T-cell (primary cell): ENCODE measurements at regions not wholly inside any gene's neighbourhood (a gene's known extent, or its start where the extent isn't known, plus 50 kb on each side); places are given as distances from the start of the nearest gene placed in this dataset.

Source experiments
- ATAC-seq, 4 experiments: fragments of 200-7000 bp in 3 of 4; fragments of 150-1000 bp in 1 of 4; cut with Tn5 transposase; replicated peaks in 1 of 4; 1 replicate in 3 of 4; 2 replicates in 1 of 4; pipeline ENCODE4 v1.10.0; 2021; ENCODE audit warnings: moderate library complexity in 3 of 4, mild to moderate bottlenecking in 2 of 4, moderate number of reproducible peaks in 1 of 4
- CTCF ChIA-PET, 2 donors: fragments of 300-600 bp; sonication (Branson Sonifier 250); formaldehyde crosslinking; loops; one replicate each; lab custom pipeline; 2022; ENCODE audit warnings: antibody characterized with exemption in 2 of 2; lab: Charles Lee
- POLR2A ChIA-PET, 2 donors: fragments of 300-600 bp; sonication (Branson Sonifier 250); formaldehyde crosslinking; loops; one replicate each; lab custom pipeline; 2022; ENCODE audit warnings: antibody characterized with exemption in 2 of 2; lab: Charles Lee
- DNase-seq, 35 experiments: peaks; one replicate each; pipeline versions ENCODE4 v3.0.0 to v3.0.0-alpha.2; 2013 to 2023
- H3K27ac ChIP-seq: one replicate; pipeline ENCODE4 v1.5.1; 2013; ENCODE audit warnings: low read length
- H3K27me3 ChIP-seq, 2 experiments: replicated peaks in 1 of 2; 1 replicate in 1 of 2; 2 replicates in 1 of 2; pipeline versions ENCODE4 v1.6.1 to v1.7.0; 2013; ENCODE audit warnings: low read length in 1 of 2, mixed read lengths in 1 of 2; ENCODE audit not compliant: control insufficient read depth in 2 of 2, insufficient read depth in 2 of 2; ENCODE audit errors: extremely low read depth in 1 of 2
- H3K36me3 ChIP-seq, 2 donors: 1 replicate in 1 of 2; 2 replicates in 1 of 2; pipeline versions ENCODE4 v1.6.1 to v1.7.0; 2013; ENCODE audit warnings: low read length in 1 of 2; ENCODE audit not compliant: control insufficient read depth in 2 of 2, insufficient read depth in 1 of 2; ENCODE audit errors: extremely low read depth in 1 of 2
- H3K4me1 ChIP-seq, 2 experiments: 1 replicate in 1 of 2; 2 replicates in 1 of 2; pipeline versions ENCODE4 v1.6.1 to v1.7.0; 2013; ENCODE audit warnings: low read length in 2 of 2, mixed read lengths in 1 of 2; ENCODE audit not compliant: insufficient read depth in 2 of 2, control insufficient read depth in 1 of 2; ENCODE audit errors: extremely low read depth in 1 of 2
- H3K4me3 ChIP-seq, 2 donors: 1 replicate in 1 of 2; 2 replicates in 1 of 2; pipeline versions ENCODE4 v1.5.1 to v1.7.0; 2013; ENCODE audit warnings: mild to moderate bottlenecking in 2 of 2, low read length in 1 of 2, moderate library complexity in 1 of 2; ENCODE audit not compliant: control insufficient read depth in 1 of 2; ENCODE audit errors: extremely low read depth in 1 of 2
- H3K9me3 ChIP-seq: 2 replicates; pipeline ENCODE4 v1.7.0; 2013
- H3K27ac Mint-ChIP-seq, 2 donors: one replicate each; pipeline ENCODE4 v1.8.0; 2020 to 2021; ENCODE audit warnings: mild to moderate bottlenecking in 2 of 2, mixed read lengths in 2 of 2
- H3K27me3 Mint-ChIP-seq, 2 donors: one replicate each; pipeline ENCODE4 v1.8.0; 2021 to 2022; ENCODE audit warnings: mixed read lengths in 2 of 2
- H3K36me3 Mint-ChIP-seq: one replicate; pipeline ENCODE4 v1.8.0; 2021; ENCODE audit warnings: mixed read lengths
- H3K4me1 Mint-ChIP-seq, 3 donors: one replicate each; pipeline ENCODE4 v1.8.0; 2020 to 2022; ENCODE audit warnings: mixed read lengths in 3 of 3, mild to moderate bottlenecking in 1 of 3
- H3K4me3 Mint-ChIP-seq, 3 donors: one replicate each; pipeline ENCODE4 v1.8.0; 2020 to 2022; ENCODE audit warnings: mild to moderate bottlenecking in 3 of 3, mixed read lengths in 3 of 3, moderate library complexity in 3 of 3
- H3K9me3 Mint-ChIP-seq, 3 donors: one replicate each; pipeline ENCODE4 v1.8.0; 2020 to 2022; ENCODE audit warnings: mixed read lengths in 3 of 3
- WGBS: methylation state at CpG from one replicate; pipeline ENCODE4 v1.1.5; 2013; ENCODE audit warnings: missing lambda C conversion rate; ENCODE audit not compliant: insufficient coverage; 5-methylcytosine and 5-hydroxymethylcytosine counted together

DNA sequence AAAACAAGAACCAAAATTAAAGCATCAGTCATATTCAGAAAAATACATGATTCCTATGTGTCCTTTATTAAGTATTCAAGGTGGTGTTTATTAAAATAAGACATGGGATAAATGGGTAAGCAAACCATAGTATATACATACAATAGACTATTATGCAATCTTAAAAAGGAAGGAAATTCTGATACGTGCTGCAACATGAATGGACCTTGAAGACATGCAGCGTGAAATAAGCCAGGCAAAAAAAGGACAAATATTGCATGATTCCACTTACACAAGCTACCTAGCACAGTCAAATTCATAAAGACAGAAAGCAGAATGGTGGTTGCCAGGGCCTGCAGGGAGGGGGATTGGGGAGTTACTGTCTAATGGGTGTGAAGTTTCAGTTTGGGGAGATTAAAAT is 127.7 kb downstream of the DMAC1 start:
- no CpG with 5 or more reads among the region's 2 CpGs for WGBS
- POLR2A ChIA-PET, result no interaction called here
- Histone ChIP-seq H3K36me3 (no peaks in the 10 kb centered on the region), H3K9me3 (no peaks in the 10 kb centered on the region), H3K4me1 (no peaks in the 10 kb centered on the region), H3K4me3 (no peak overlapping the region), H3K27me3 (no peaks in the 10 kb centered on the region), H3K27ac (no peak overlapping the region)
- CTCF ChIA-PET, result no interaction called here
- no peak for DNase-seq
- Mint-ChIP-seq H3K4me3 (no peak overlapping the region), H3K27ac (no peak overlapping the region), H3K27me3 (no peaks in the 10 kb centered on the region), H3K4me1 (no peaks in the 10 kb centered on the region), H3K9me3 (peaks cover 0 to 3% (median 0%) of the 10 kb centered on the region in 3 donors), H3K36me3 (no peaks in the 10 kb centered on the region)
- no peak for ATAC-seq

DNA sequence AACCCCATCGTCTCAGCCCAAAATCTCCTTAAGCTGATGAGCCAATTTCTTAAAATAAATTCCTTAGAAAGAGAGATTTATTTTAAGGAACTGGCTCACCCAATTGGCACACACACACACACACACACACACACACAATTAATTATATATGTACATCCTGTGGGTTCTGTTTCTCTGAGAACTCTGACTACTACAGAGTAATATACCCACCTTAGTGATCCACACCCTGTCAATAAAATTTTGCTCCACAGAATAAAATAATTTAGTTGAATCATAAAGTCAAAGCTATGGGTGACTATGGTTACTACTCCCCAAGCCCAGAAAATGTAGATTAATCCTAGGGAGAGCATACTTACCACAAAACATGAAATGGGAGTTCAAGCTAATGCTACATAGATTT is 131.0 kb downstream of the DMAC1 start:
- no peaks in the 10 kb centered on the region for H3K4me1 Mint-ChIP-seq
- no peaks in the 10 kb centered on the region for H3K36me3 Mint-ChIP-seq
- Histone ChIP-seq H3K27me3 (no peaks in the 10 kb centered on the region), H3K4me1 (no peaks in the 10 kb centered on the region), H3K9me3 (no peaks in the 10 kb centered on the region), H3K36me3 (no peaks in the 10 kb centered on the region), H3K27ac (no peak overlapping the region), H3K4me3 (no peak overlapping the region)
- H3K4me3 Mint-ChIP-seq, result no peak overlapping the region
- H3K9me3 Mint-ChIP-seq, result peaks cover 0 to 3% (median 0%) of the 10 kb centered on the region in 3 donors
- POLR2A ChIA-PET, result interaction anchor here in 1 of 2 donors (0.6 kb wide), 1 partner anchor 167 kb away, joined by 4 read pairs; no protein-coding TSS in a partner anchor
- no peak for DNase-seq
- H3K27me3 Mint-ChIP-seq, result no peaks in the 10 kb centered on the region
- CTCF ChIA-PET, result no interaction called here
- no CpG with 5 or more reads among the region's 1 CpG for WGBS
- H3K27ac Mint-ChIP-seq, result no peak overlapping the region
- ATAC-seq, result no peak

DNA sequence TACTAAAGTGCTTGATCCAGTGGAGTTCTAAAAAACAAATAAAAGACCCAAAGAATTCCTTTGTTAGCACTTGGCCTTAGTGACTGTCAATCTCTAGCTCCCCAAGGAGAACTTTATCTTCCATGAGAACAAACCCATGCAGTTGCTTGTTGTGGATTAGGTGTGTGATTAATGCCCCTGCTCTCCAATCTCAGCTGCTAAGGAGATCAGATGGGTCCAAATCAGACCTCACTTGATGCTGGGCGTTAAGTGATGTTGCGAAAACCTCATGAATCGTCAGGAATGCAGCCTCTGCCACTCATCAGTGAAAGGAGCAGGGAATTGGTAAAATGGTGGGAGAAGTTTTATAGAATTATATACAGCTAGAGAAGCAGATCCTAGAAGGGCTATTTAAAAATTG is 133.7 kb downstream of the DMAC1 start:
- no peak overlapping the region for H3K4me3 Mint-ChIP-seq
- H3K27ac Mint-ChIP-seq, result no peak overlapping the region
- WGBS, result no CpG with 5 or more reads among the region's 3 CpGs

GRCh38 chr9:7659766-7660165 is 139.8 kb downstream of the DMAC1 start:
- no peaks in the 10 kb centered on the region for H3K27me3 Mint-ChIP-seq
- ChIA-PET CTCF (interaction anchor here (1.9 to 4.2 kb wide), 2 partner anchors 90 kb away, joined by 8 to 17 read pairs; no protein-coding TSS in a partner anchor), POLR2A (interaction anchor here in 1 of 2 donors (0.5 kb wide), 1 partner anchor 972 kb away, joined by 9 read pairs; no protein-coding TSS in a partner anchor)
- no peak overlapping the region for H3K27ac ChIP-seq
- no peaks in the 10 kb centered on the region for H3K9me3 Mint-ChIP-seq
- H3K36me3 Mint-ChIP-seq, result no peaks in the 10 kb centered on the region
- H3K9me3 ChIP-seq, result no peaks in the 10 kb centered on the region
- no peak overlapping the region for H3K4me3 ChIP-seq
- ATAC-seq (no peak), DNase-seq (no peak)
- H3K27ac Mint-ChIP-seq, result no peak overlapping the region
- H3K36me3 ChIP-seq, result no peaks in the 10 kb centered on the region
- peaks cover 0 to 9% (median 0%) of the 10 kb centered on the region in 3 donors for H3K4me1 Mint-ChIP-seq
- no peaks in the 10 kb centered on the region for H3K27me3 ChIP-seq
- no CpG with 5 or more reads among the region's 4 CpGs for WGBS
- no peaks in the 10 kb centered on the region for H3K4me1 ChIP-seq
- no peak overlapping the region for H3K4me3 Mint-ChIP-seq

More for the DNA sequence above, 133.7 kb downstream of the DMAC1 start:
- Mint-ChIP-seq H3K9me3 (no peaks in the 10 kb centered on the region), H3K27me3 (no peaks in the 10 kb centered on the region), H3K36me3 (no peaks in the 10 kb centered on the region), H3K4me1 (no peaks in the 10 kb centered on the region)
- DNase-seq (no peak), ATAC-seq (no peak)
- ChIA-PET CTCF (interaction anchor here in 1 of 2 donors (0.6 kb wide), 1 partner anchor 251 kb away, joined by 3 read pairs; no protein-coding TSS in a partner anchor), POLR2A (no interaction called here)
- Histone ChIP-seq H3K27me3 (no peaks in the 10 kb centered on the region), H3K9me3 (no peaks in the 10 kb centered on the region), H3K27ac (no peak overlapping the region), H3K36me3 (no peaks in the 10 kb centered on the region), H3K4me3 (no peak overlapping the region), H3K4me1 (no peaks in the 10 kb centered on the region)

DNA sequence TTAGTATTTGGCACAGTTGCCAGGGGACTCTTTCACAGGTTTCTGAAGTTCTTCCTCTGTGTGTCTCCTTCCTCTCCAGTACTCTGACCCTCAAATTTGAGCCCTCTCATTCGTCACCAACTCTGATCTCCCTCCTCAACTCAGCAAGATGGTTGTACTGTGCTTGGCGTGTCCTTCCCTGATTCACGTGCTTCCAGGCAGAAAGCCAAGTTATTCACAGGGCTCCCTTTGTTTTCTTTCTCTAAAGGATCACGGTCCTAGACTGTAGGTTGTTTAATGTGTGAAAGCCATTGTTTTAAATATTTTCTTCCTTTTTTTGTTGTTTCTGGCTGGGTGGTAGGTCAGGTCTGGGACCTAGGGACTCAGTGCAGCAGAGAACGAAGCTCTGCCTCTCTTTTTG is 142.9 kb downstream of the DMAC1 start:
- Mint-ChIP-seq H3K36me3 (no peaks in the 10 kb centered on the region), H3K27ac (no peak overlapping the region), H3K4me3 (no peak overlapping the region), H3K4me1 (peaks cover 5 to 18% (median 7%) of the 10 kb centered on the region in 3 donors), H3K9me3 (no peaks in the 10 kb centered on the region), H3K27me3 (no peaks in the 10 kb centered on the region)
- CTCF ChIA-PET, result interaction anchor here (0.5 to 4.2 kb wide), 3 partner anchors 86 to 514 kb away, joined by 9 to 17 read pairs (median 9); no protein-coding TSS in a partner anchor
- Histone ChIP-seq H3K4me1 (peaks cover 0 to 4% of the 10 kb centered on the region in 2 experiments), H3K27me3 (no peaks in the 10 kb centered on the region), H3K4me3 (no peak overlapping the region), H3K36me3 (no peaks in the 10 kb centered on the region), H3K27ac (no peak overlapping the region), H3K9me3 (no peaks in the 10 kb centered on the region)
- ATAC-seq, result no peak
- 73% methylated on average over 1 of the region's 5 CpGs for WGBS
- DNase-seq, result no peak
- POLR2A ChIA-PET, result interaction anchor here in 1 of 2 donors (0.8 kb wide), 1 partner anchor 86 kb away, joined by 4 read pairs; no protein-coding TSS in a partner anchor

GRCh38 chr9:7653262-7653661 is 146.3 kb downstream of the DMAC1 start:
- no peaks in the 10 kb centered on the region for H3K36me3 Mint-ChIP-seq
- no peaks in the 10 kb centered on the region for H3K9me3 Mint-ChIP-seq
- Histone ChIP-seq H3K9me3 (no peaks in the 10 kb centered on the region), H3K4me3 (no peak overlapping the region), H3K4me1 (peaks cover 0 to 4% of the 10 kb centered on the region in 2 experiments), H3K36me3 (no peaks in the 10 kb centered on the region), H3K27ac (no peak overlapping the region), H3K27me3 (no peaks in the 10 kb centered on the region)
- POLR2A ChIA-PET, result no interaction called here
- H3K27me3 Mint-ChIP-seq, result no peaks in the 10 kb centered on the region
- ATAC-seq (no peak), DNase-seq (no peak)
- CTCF ChIA-PET, result interaction anchor here in 1 of 2 donors (0.7 kb wide), 1 partner anchor 95 kb away, joined by 3 read pairs; no protein-coding TSS in a partner anchor
- H3K4me3 Mint-ChIP-seq, result no peak overlapping the region
- no peak overlapping the region for H3K27ac Mint-ChIP-seq
- peaks cover 5 to 18% (median 7%) of the 10 kb centered on the region in 3 donors for H3K4me1 Mint-ChIP-seq
- 62% methylated on average over 2 of the region's 7 CpGs for WGBS
